ENCODE measurements at regions not wholly inside any gene's neighbourhood (a gene's known extent, or its start where the extent isn't known, plus 50 kb on each side); places are given as distances from the start of the nearest gene placed in this dataset.

- no peak overlapping the region for H3K4me3 ChIP-seq
- TF ChIP-seq, protein P1, sequence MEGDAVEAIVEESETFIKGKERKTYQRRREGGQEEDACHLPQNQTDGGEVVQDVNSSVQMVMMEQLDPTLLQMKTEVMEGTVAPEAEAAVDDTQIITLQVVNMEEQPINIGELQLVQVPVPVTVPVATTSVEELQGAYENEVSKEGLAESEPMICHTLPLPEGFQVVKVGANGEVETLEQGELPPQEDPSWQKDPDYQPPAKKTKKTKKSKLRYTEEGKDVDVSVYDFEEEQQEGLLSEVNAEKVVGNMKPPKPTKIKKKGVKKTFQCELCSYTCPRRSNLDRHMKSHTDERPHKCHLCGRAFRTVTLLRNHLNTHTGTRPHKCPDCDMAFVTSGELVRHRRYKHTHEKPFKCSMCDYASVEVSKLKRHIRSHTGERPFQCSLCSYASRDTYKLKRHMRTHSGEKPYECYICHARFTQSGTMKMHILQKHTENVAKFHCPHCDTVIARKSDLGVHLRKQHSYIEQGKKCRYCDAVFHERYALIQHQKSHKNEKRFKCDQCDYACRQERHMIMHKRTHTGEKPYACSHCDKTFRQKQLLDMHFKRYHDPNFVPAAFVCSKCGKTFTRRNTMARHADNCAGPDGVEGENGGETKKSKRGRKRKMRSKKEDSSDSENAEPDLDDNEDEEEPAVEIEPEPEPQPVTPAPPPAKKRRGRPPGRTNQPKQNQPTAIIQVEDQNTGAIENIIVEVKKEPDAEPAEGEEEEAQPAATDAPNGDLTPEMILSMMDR (IDR thresholded peaks at IDR 0.05): no peak
- ATAC-seq (ENCODE audit: insufficient number of reproducible peaks, low FRiP score, low read depth): no peak
Measured at GRCh38 chr6:22432060-22432459, 135.2 kb upstream of the PRL start.

GRCh38 chr6:22433745-22434144 is 135.6 kb upstream of the HDGFL1 start:
- no peak overlapping the region for H3K27ac ChIP-seq
- H3K9me3 ChIP-seq: no peaks in the 10 kb centered on the region
- no peaks in the 10 kb centered on the region for H3K36me3 ChIP-seq
- no peak for ATAC-seq (ENCODE audit: insufficient number of reproducible peaks, low FRiP score, low read depth)
- no peaks in the 10 kb centered on the region for H3K4me1 ChIP-seq (ENCODE audit: control insufficient read depth in 1 of 2, low read depth in 2 of 2)
- no peaks in the 10 kb centered on the region for H3K27me3 ChIP-seq (replicated peaks; ENCODE audit: insufficient read depth)
- TF ChIP-seq, protein P1 (IDR thresholded peaks at IDR 0.05): no peak
- H3K4me3 ChIP-seq: no peak overlapping the region
- DNase-seq (ENCODE audit: low spot score): no peak

More at GRCh38 chr6:22432060-22432459, 135.2 kb upstream of the PRL start:
- H3K27ac ChIP-seq: no peak overlapping the region
- no peaks in the 10 kb centered on the region for H3K36me3 ChIP-seq
- H3K4me1 ChIP-seq (ENCODE audit: control insufficient read depth in 1 of 2, low read depth in 2 of 2): no peaks in the 10 kb centered on the region
- H3K9me3 ChIP-seq: no peaks in the 10 kb centered on the region
- DNase-seq (ENCODE audit: low spot score): no peak
- no peaks in the 10 kb centered on the region for H3K27me3 ChIP-seq (replicated peaks; ENCODE audit: insufficient read depth)

- Histone ChIP-seq H3K9me3 (no peaks in the 10 kb centered on the region), H3K36me3 (no peaks in the 10 kb centered on the region), H3K27ac (no peak overlapping the region), H3K27me3 (replicated peaks; ENCODE audit: insufficient read depth) (no peaks in the 10 kb centered on the region), H3K4me3 (no peak overlapping the region), H3K4me1 (ENCODE audit: control insufficient read depth in 1 of 2, low read depth in 2 of 2) (no peaks in the 10 kb centered on the region)
- ATAC-seq (ENCODE audit: insufficient number of reproducible peaks, low FRiP score, low read depth) (no peak), DNase-seq (ENCODE audit: low spot score) (no peak)
- TF ChIP-seq, protein P1 (IDR thresholded peaks at IDR 0.05): no peak
Measured at GRCh38 chr6:22435151-22435550, 134.2 kb upstream of the HDGFL1 start.

DNA sequence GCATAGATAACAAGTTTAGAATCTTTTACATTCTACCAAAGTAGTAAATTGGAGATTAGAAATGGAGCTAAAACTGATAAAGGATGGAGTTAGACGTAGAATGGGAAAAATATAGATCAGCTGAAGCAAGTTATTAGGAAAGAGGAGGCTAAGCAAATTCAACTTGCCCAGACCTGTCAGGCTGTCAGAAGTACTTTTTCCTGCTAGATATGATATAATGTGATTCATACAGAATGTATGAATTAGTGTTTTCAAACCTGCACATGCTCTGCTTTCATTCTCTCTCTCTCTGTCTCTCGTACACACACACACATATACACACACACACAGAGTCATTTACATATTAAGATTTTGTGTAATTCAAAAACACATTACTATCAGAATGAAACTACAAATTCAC is 133.2 kb upstream of the HDGFL1 start:
- DNase-seq (ENCODE audit: low spot score) (no peak), ATAC-seq (ENCODE audit: insufficient number of reproducible peaks, low FRiP score, low read depth) (no peak)
- Histone ChIP-seq H3K9me3 (no peaks in the 10 kb centered on the region), H3K36me3 (no peaks in the 10 kb centered on the region), H3K27ac (no peak overlapping the region), H3K4me3 (no peak overlapping the region), H3K4me1 (ENCODE audit: control insufficient read depth in 1 of 2, low read depth in 2 of 2) (no peaks in the 10 kb centered on the region), H3K27me3 (replicated peaks; ENCODE audit: insufficient read depth) (no peaks in the 10 kb centered on the region)
- TF ChIP-seq, protein P1 (IDR thresholded peaks at IDR 0.05): no peak

DNA sequence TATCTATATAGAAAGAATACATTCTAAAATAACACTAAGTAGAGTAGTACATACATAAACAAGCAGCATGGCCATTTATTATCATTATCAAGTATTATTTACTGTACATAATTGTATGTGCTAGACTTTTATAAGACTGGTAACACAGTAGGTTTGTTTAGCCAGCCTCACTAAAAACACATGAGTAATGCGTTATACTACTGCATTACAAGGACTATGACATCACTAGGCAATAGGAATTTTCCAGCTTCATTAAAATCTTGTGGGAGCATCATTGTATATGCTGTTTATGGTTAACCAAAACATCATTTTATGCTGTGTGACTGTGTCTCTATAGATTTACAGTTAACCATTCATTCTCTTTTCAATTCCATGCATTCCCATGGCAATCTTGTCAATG is 131.7 kb upstream of the HDGFL1 start:
- no peak for DNase-seq (ENCODE audit: low spot score)
- Histone ChIP-seq H3K4me3 (no peak overlapping the region), H3K4me1 (ENCODE audit: control insufficient read depth in 1 of 2, low read depth in 2 of 2) (no peaks in the 10 kb centered on the region), H3K36me3 (no peaks in the 10 kb centered on the region), H3K27ac (no peak overlapping the region), H3K27me3 (replicated peaks; ENCODE audit: insufficient read depth) (no peaks in the 10 kb centered on the region), H3K9me3 (no peaks in the 10 kb centered on the region)
- no peak for ATAC-seq (ENCODE audit: insufficient number of reproducible peaks, low FRiP score, low read depth)
- TF ChIP-seq, protein P1 (IDR thresholded peaks at IDR 0.05): no peak

Measured in thoracic aorta (tissue), 2 donors.